Esophagus muscularis mucosa (tissue), 4 donors: ENCODE measurements at regions not wholly inside any gene's neighbourhood (a gene's known extent, or its start where the extent isn't known, plus 50 kb on each side); places are given as distances from the start of the nearest gene placed in this dataset.

Source experiments
- DNase-seq: peaks from one replicate; pipeline ENCODE4 v3.0.0-alpha.2; 2017; ENCODE audit errors: extremely low spot score
- H3K27ac ChIP-seq, 4 donors: fragments of 200-600 bp; sonication (generic); replicated peaks in 1 of 4; 1 replicate in 3 of 4; 2 replicates in 1 of 4; pipeline ENCODE4 v1.5.1; 2016 to 2019; ENCODE audit warnings: mild to moderate bottlenecking in 1 of 4
- H3K27me3 ChIP-seq, 4 donors: fragments of 200-600 bp; sonication (generic); one replicate each; pipeline versions ENCODE4 v1.5.1 to v1.6.0; 2016 to 2019
- H3K36me3 ChIP-seq, 4 donors: fragments of 200-600 bp; sonication (generic); one replicate each; pipeline ENCODE4 v1.5.1; 2016 to 2019
- H3K4me1 ChIP-seq, 4 donors: fragments of 200-600 bp; sonication (generic); one replicate each; pipeline ENCODE4 v1.5.1; 2016 to 2019
- H3K4me3 ChIP-seq, 4 donors: fragments of 200-600 bp; sonication (generic); 1 replicate in 2 of 4; 2 replicates in 2 of 4; pipeline ENCODE4 v1.5.1; 2016 to 2019; ENCODE audit warnings: mild to moderate bottlenecking in 4 of 4, moderate library complexity in 1 of 4
- H3K9me3 ChIP-seq, 4 donors: fragments of 200-600 bp; sonication (generic); 1 replicate in 3 of 4; 2 replicates in 1 of 4; pipeline ENCODE4 v1.5.1; 2016 to 2019
- CTCF ChIP-seq, 3 experiments: fragments of 200-600 bp in 2 of 3; fragments of 450-650 bp in 1 of 3; sonication (generic) in 2 of 3; IDR thresholded peaks; one replicate each; pipeline ENCODE4 v1.5.1; 2017 to 2019; ENCODE audit warnings: antibody characterized with exemption in 3 of 3, mild to moderate bottlenecking in 2 of 3, moderate library complexity in 1 of 3
- EP300 ChIP-seq: sonication (generic); formaldehyde crosslinking; IDR thresholded peaks from one replicate; pipeline ENCODE4 v1.6.1; 2017; ENCODE audit warnings: antibody characterized with exemption
- POLR2A ChIP-seq: fragments of 450-650 bp; IDR thresholded peaks from one replicate; pipeline ENCODE4 v1.6.1; 2017; ENCODE audit warnings: antibody characterized with exemption, moderate library complexity, mild to moderate bottlenecking, low read depth
- POLR2AphosphoS5 ChIP-seq, 2 donors: sonication (generic); formaldehyde crosslinking; IDR thresholded peaks; one replicate each; pipeline ENCODE4 v1.6.1; 2017; ENCODE audit warnings: antibody characterized with exemption in 2 of 2
- WGBS: methylation state at CpG from one replicate; pipeline ENCODE4 v1.1.5; 2018; 5-methylcytosine and 5-hydroxymethylcytosine counted together
- intact Hi-C: fragments of 100-400 bp; cut with DNase I; formaldehyde crosslinking; loops from one replicate; pipeline ENCODE4 v1.15.1; 2023

GRCh38 chr6:40148882-40149573 lies 214.8 kb upstream of the MOCS1 start:
- Histone ChIP-seq H3K27ac (no peak overlapping the region), H3K36me3 (no peaks in the 10 kb centered on the region), H3K4me1 (no peaks in the 10 kb centered on the region), H3K4me3 (no peak overlapping the region), H3K9me3 (no peaks in the 10 kb centered on the region), H3K27me3 (peaks cover 0 to 3% (median 0%) of the 10 kb centered on the region in 4 donors)
- TF ChIP-seq CTCF (IDR thresholded peaks at IDR 0.05): no peak
- no peak for TF ChIP-seq POLR2A
- TF ChIP-seq POLR2AphosphoS5 (IDR thresholded peaks at IDR 0.05): no peak
- no peak for TF ChIP-seq EP300
- intact Hi-C loops: no loop called here
- 77% methylated on average over 2 of the region's 2 CpGs for WGBS
- DNase-seq: no peak

- TF ChIP-seq POLR2A: no peak
- no peak for TF ChIP-seq CTCF (IDR thresholded peaks at IDR 0.05)
- no peak for TF ChIP-seq EP300
- no peak for TF ChIP-seq POLR2AphosphoS5 (IDR thresholded peaks at IDR 0.05)
- DNase-seq: no peak
- intact Hi-C loops: no loop called here
- Histone ChIP-seq H3K4me1 (no peaks in the 10 kb centered on the region), H3K9me3 (no peaks in the 10 kb centered on the region), H3K27ac (no peak overlapping the region), H3K36me3 (no peaks in the 10 kb centered on the region), H3K4me3 (no peak overlapping the region), H3K27me3 (no peaks in the 10 kb centered on the region)
- WGBS: 89% methylated on average over 3 of the region's 3 CpGs
Observed at GRCh38 chr6:40146902-40147301, 212.6 kb upstream of the MOCS1 start.

- Histone ChIP-seq H3K36me3 (no peaks in the 10 kb centered on the region), H3K4me1 (no peaks in the 10 kb centered on the region), H3K27me3 (no peaks in the 10 kb centered on the region), H3K27ac (no peak overlapping the region), H3K4me3 (no peak overlapping the region), H3K9me3 (no peaks in the 10 kb centered on the region)
- TF ChIP-seq CTCF (IDR thresholded peaks at IDR 0.05) (no peak), EP300 (no peak), POLR2A (no peak), POLR2AphosphoS5 (IDR thresholded peaks at IDR 0.05) (no peak)
- WGBS: 67% methylated on average over 2 of the region's 2 CpGs
- intact Hi-C loops: no loop called here
- DNase-seq: no peak
Observed at GRCh38 chr6:40139447-40139846, 205.2 kb upstream of the MOCS1 start.

GRCh38 chr6:40138273-40138720 lies 204.0 kb upstream of the MOCS1 start:
- intact Hi-C loops: no loop called here
- DNase-seq: no peak
- Histone ChIP-seq H3K4me1 (no peaks in the 10 kb centered on the region), H3K27me3 (no peaks in the 10 kb centered on the region), H3K27ac (no peak overlapping the region), H3K9me3 (no peaks in the 10 kb centered on the region), H3K36me3 (no peaks in the 10 kb centered on the region), H3K4me3 (no peak overlapping the region)
- 79% methylated on average over 4 of the region's 4 CpGs for WGBS
- TF ChIP-seq CTCF (IDR thresholded peaks at IDR 0.05) (no peak), POLR2A (no peak), EP300 (no peak), POLR2AphosphoS5 (IDR thresholded peaks at IDR 0.05) (no peak)
